Keratinocyte (primary cell): ENCODE measurements at regions not wholly inside any gene's neighbourhood (a gene's known extent, or its start where the extent isn't known, plus 50 kb on each side); places are given as distances from the start of the nearest gene placed in this dataset.

Experiments used
- CTCF ChIP-seq, 3 experiments: IDR thresholded peaks in 1 of 3; conservative IDR thresholded peaks in 1 of 3; optimal IDR thresholded peaks in 1 of 3; 2 replicates in 2 of 3; 3 replicates in 1 of 3; pipeline versions ENCODE3 to v1.5.1; 2011; ENCODE audit warnings: low read length in 3 of 3, mild to moderate bottlenecking in 3 of 3, moderate library complexity in 2 of 3, control low read depth in 1 of 3, inconsistent platforms in 1 of 3; ENCODE audit not compliant: insufficient read depth in 2 of 3; ENCODE audit errors: extremely low read depth in 1 of 3
- EZH2 ChIP-seq: IDR thresholded peaks from one replicate; pipeline ENCODE4 v1.6.1; 2012; ENCODE audit warnings: inconsistent platforms, mild to moderate bottlenecking, low read length, moderate library complexity

GRCh38 chr3:22353126-22353525, 602.1 kb upstream of the ZNF385D start:
- TF ChIP-seq CTCF (optimal IDR thresholded peaks at IDR 0.05 in 1 of 3, IDR thresholded peaks at IDR 0.05 in 1 of 3, conservative IDR thresholded peaks at IDR 0.05 in 1 of 3; ENCODE audit: extremely low read depth in 1 of 3, insufficient read depth in 2 of 3, low read length in 3 of 3), result no peak
- no peak for TF ChIP-seq EZH2
